Peyer's patch (tissue), 4 donors: ENCODE measurements at regions not wholly inside any gene's neighbourhood (a gene's known extent, or its start where the extent isn't known, plus 50 kb on each side); places are given as distances from the start of the nearest gene placed in this dataset.

Experiments used
- DNase-seq, 3 donors: peaks; one replicate each; pipeline ENCODE4 v3.0.0-alpha.2; 2017 to 2019
- H3K27ac ChIP-seq, 4 donors: fragments of 200-600 bp; sonication (generic); one replicate each; pipeline ENCODE4 v1.5.1; 2016 to 2019
- H3K27me3 ChIP-seq, 2 donors: fragments of 200-600 bp; sonication (generic); one replicate each; pipeline ENCODE4 v1.5.1; 2019
- H3K36me3 ChIP-seq, 3 donors: fragments of 200-600 bp; sonication (generic); one replicate each; pipeline ENCODE4 v1.5.1; 2016 to 2019
- H3K4me1 ChIP-seq, 4 donors: fragments of 200-600 bp; sonication (generic); one replicate each; pipeline ENCODE4 v1.5.1; 2016 to 2019
- H3K4me3 ChIP-seq, 4 donors: fragments of 200-600 bp; sonication (generic); 1 replicate in 3 of 4; 2 replicates in 1 of 4; pipeline ENCODE4 v1.5.1; 2016 to 2019; ENCODE audit warnings: mild to moderate bottlenecking in 1 of 4
- H3K9me3 ChIP-seq, 4 donors: fragments of 200-600 bp; sonication (generic); one replicate each; pipeline ENCODE4 v1.5.1; 2016 to 2019; ENCODE audit warnings: mild to moderate bottlenecking in 1 of 4
- CTCF ChIP-seq, 6 experiments: fragments of 450-650 bp in 4 of 6; fragments of 200-600 bp in 2 of 6; sonication (generic) in 1 of 6; IDR thresholded peaks; one replicate each; pipeline ENCODE4 v1.5.1; 2017 to 2019; ENCODE audit warnings: antibody characterized with exemption in 6 of 6, mild to moderate bottlenecking in 3 of 6, moderate library complexity in 1 of 6
- POLR2A ChIP-seq, 2 donors: fragments of 450-650 bp; IDR thresholded peaks; one replicate each; pipeline ENCODE4 v1.5.1; 2017; ENCODE audit warnings: antibody characterized with exemption in 2 of 2, mild to moderate bottlenecking in 2 of 2, moderate library complexity in 2 of 2

- no peaks in the 10 kb centered on the region for H3K27me3 ChIP-seq
- no peaks in the 10 kb centered on the region for H3K4me1 ChIP-seq
- H3K4me3 ChIP-seq: no peak overlapping the region
- H3K9me3 ChIP-seq: no peaks in the 10 kb centered on the region
- no peaks in the 10 kb centered on the region for H3K36me3 ChIP-seq
- no peak overlapping the region for H3K27ac ChIP-seq
- DNase-seq: peak in 1 of 3 donors; percentile 48
- TF ChIP-seq POLR2A (IDR thresholded peaks at IDR 0.05) (no peak), CTCF (IDR thresholded peaks at IDR 0.05) (no peak)
Measured at GRCh38 chr4:18566970-18567799, 545.6 kb upstream of the LCORL start.

- H3K4me1 ChIP-seq: no peaks in the 10 kb centered on the region
- H3K36me3 ChIP-seq: no peaks in the 10 kb centered on the region
- no peak for TF ChIP-seq CTCF (IDR thresholded peaks at IDR 0.05)
- TF ChIP-seq POLR2A (IDR thresholded peaks at IDR 0.05): no peak
Measured at GRCh38 chr4:18559492-18559891, 537.9 kb upstream of the LCORL start.

GRCh38 chr4:18556402-18556801 is 534.8 kb upstream of the LCORL start:
- H3K36me3 ChIP-seq: no peaks in the 10 kb centered on the region
- H3K27ac ChIP-seq: no peak overlapping the region
- H3K4me1 ChIP-seq: no peaks in the 10 kb centered on the region
- no peak overlapping the region for H3K4me3 ChIP-seq
- H3K9me3 ChIP-seq: no peaks in the 10 kb centered on the region
- no peaks in the 10 kb centered on the region for H3K27me3 ChIP-seq
- TF ChIP-seq POLR2A (IDR thresholded peaks at IDR 0.05) (no peak), CTCF (IDR thresholded peaks at IDR 0.05) (no peak)
- no peak for DNase-seq

More at GRCh38 chr4:18559492-18559891, 537.9 kb upstream of the LCORL start:
- Histone ChIP-seq H3K27me3 (no peaks in the 10 kb centered on the region), H3K4me3 (no peak overlapping the region), H3K27ac (no peak overlapping the region), H3K9me3 (no peaks in the 10 kb centered on the region)
- no peak for DNase-seq

- H3K9me3 ChIP-seq: no peaks in the 10 kb centered on the region
- TF ChIP-seq CTCF (IDR thresholded peaks at IDR 0.05) (no peak), POLR2A (IDR thresholded peaks at IDR 0.05) (no peak)
- no peak for DNase-seq
Measured at GRCh38 chr4:18540349-18540748, 518.8 kb upstream of the LCORL start.

GRCh38 chr4:18538121-18538520 is 516.6 kb upstream of the LCORL start:
- no peak overlapping the region for H3K27ac ChIP-seq
- H3K4me3 ChIP-seq: no peak overlapping the region
- H3K9me3 ChIP-seq: no peaks in the 10 kb centered on the region
- H3K4me1 ChIP-seq: no peaks in the 10 kb centered on the region
- no peak for DNase-seq
- no peaks in the 10 kb centered on the region for H3K27me3 ChIP-seq
- TF ChIP-seq POLR2A (IDR thresholded peaks at IDR 0.05) (no peak), CTCF (IDR thresholded peaks at IDR 0.05) (no peak)
- no peaks in the 10 kb centered on the region for H3K36me3 ChIP-seq

More at GRCh38 chr4:18540349-18540748, 518.8 kb upstream of the LCORL start:
- Histone ChIP-seq H3K36me3 (no peaks in the 10 kb centered on the region), H3K27me3 (no peaks in the 10 kb centered on the region), H3K4me3 (no peak overlapping the region), H3K4me1 (no peaks in the 10 kb centered on the region), H3K27ac (no peak overlapping the region)
